Uterus (tissue), 2 donors: ENCODE measurements at regions not wholly inside any gene's neighbourhood (a gene's known extent, or its start where the extent isn't known, plus 50 kb on each side); places are given as distances from the start of the nearest gene placed in this dataset.

Experiments
- CTCF ChIP-seq, 4 experiments: fragments of 200-600 bp in 2 of 4; fragments of 450-650 bp in 2 of 4; sonication (generic) in 2 of 4; IDR thresholded peaks; one replicate each; pipeline ENCODE4 v1.5.1; 2016 to 2019; ENCODE audit warnings: antibody characterized with exemption in 4 of 4, mild to moderate bottlenecking in 2 of 4, moderate library complexity in 1 of 4
- POLR2A ChIP-seq, 2 donors: fragments of 450-650 bp; IDR thresholded peaks; one replicate each; pipeline ENCODE4 v1.6.1; 2016; ENCODE audit warnings: antibody characterized with exemption in 2 of 2, mild to moderate bottlenecking in 1 of 2, moderate library complexity in 1 of 2

- no peak for TF ChIP-seq CTCF (IDR thresholded peaks at IDR 0.05)
- no peak for TF ChIP-seq POLR2A (IDR thresholded peaks at IDR 0.05)
Observed at GRCh38 chr6:163635731-163636364, 221.3 kb downstream of the QKI start.
